ENCODE measurements at regions not wholly inside any gene's neighbourhood (a gene's known extent, or its start where the extent isn't known, plus 50 kb on each side); places are given as distances from the start of the nearest gene placed in this dataset.

DNA sequence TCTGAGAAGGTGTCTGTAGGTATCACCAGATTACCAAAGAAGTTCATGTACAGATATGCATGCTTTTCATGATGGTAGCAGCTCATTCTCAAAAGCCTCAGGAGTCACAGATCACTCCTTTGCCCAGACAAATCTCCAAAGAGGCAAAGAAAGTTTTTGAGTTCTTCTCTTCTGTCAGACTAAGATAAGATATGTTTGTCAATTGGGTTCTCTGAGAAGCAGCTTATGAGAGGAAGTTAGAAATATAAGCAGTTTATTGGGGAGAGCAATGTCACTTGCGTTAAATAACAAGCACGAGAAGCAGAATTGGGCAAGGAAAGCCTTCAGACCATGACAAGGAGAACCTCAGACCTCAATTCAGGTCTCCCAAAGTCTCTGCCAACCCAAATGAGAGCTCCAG, 219.2 kb upstream of the KLF4 start:
- no peak overlapping the region for H2AK5ac ChIP-seq (ENCODE audit: low read length)
- H3K4me1 ChIP-seq (ENCODE audit: control insufficient read depth in 1 of 2, insufficient read depth in 2 of 2, low read length in 2 of 2) = no peaks in the 10 kb centered on the region
- H3K27me3 ChIP-seq (ENCODE audit: insufficient read depth, low read length) = no peaks in the 10 kb centered on the region
- H2BK5ac ChIP-seq (ENCODE audit: low read depth, low read length, poor library complexity) = no peak overlapping the region
- no peak overlapping the region for H4K12ac ChIP-seq (ENCODE audit: low read depth, low read length)
- H2BK12ac ChIP-seq (ENCODE audit: low read length) = no peak overlapping the region
- no peak overlapping the region for H3K4ac ChIP-seq (ENCODE audit: low read depth, low read length)
- DNase-seq = peak in 1 of 2 donors; percentile 2
- H3K23ac ChIP-seq (ENCODE audit: low read length) = no peak overlapping the region
- no peak overlapping the region for H3K4me2 ChIP-seq (ENCODE audit: low read length)
- H3K9me3 ChIP-seq (ENCODE audit: insufficient read depth, low read depth, low read length) = no peaks in the 10 kb centered on the region
- no CpG with 5 or more reads among the region's 2 CpGs for WGBS (ENCODE audit: extremely low coverage, insufficient coverage, insufficient read length)
- no peak overlapping the region for H3K27ac ChIP-seq (ENCODE audit: low read depth, low read length)
- H3K36me3 ChIP-seq (ENCODE audit: control insufficient read depth in 1 of 2, insufficient read depth in 2 of 2, low read length in 2 of 2) = no peaks in the 10 kb centered on the region
- H4K91ac ChIP-seq (ENCODE audit: low read depth, low read length) = no peak overlapping the region
- no peak overlapping the region for H3K18ac ChIP-seq (ENCODE audit: low read length)
- no peak overlapping the region for H4K8ac ChIP-seq (ENCODE audit: low read depth, low read length)
- no peak overlapping the region for H3K4me3 ChIP-seq (ENCODE audit: low read depth, low read length)
- no peak overlapping the region for H3K14ac ChIP-seq (ENCODE audit: low read length)
- no peak overlapping the region for H2BK120ac ChIP-seq (ENCODE audit: insufficient read depth, low read length, poor library complexity)
- no peak overlapping the region for H2AFZ ChIP-seq (ENCODE audit: insufficient read depth, low read length, poor library complexity)
- H3K9ac ChIP-seq (ENCODE audit: low read length) = no peak overlapping the region
- H3K79me1 ChIP-seq (ENCODE audit: low read length) = no peaks in the 10 kb centered on the region
- H3K79me2 ChIP-seq (ENCODE audit: control insufficient read depth, insufficient read depth, low read length, poor library complexity) = no peaks in the 10 kb centered on the region

- Histone ChIP-seq H3K23ac (ENCODE audit: low read length) (no peak overlapping the region), H4K12ac (ENCODE audit: low read depth, low read length) (no peak overlapping the region), H4K91ac (ENCODE audit: low read depth, low read length) (no peak overlapping the region), H3K4me1 (ENCODE audit: control insufficient read depth in 1 of 2, insufficient read depth in 2 of 2, low read length in 2 of 2) (no peaks in the 10 kb centered on the region), H3K27me3 (ENCODE audit: insufficient read depth, low read length) (no peaks in the 10 kb centered on the region), H2BK12ac (ENCODE audit: low read length) (no peak overlapping the region), H3K4me2 (ENCODE audit: low read length) (no peak overlapping the region), H3K4me3 (ENCODE audit: low read depth, low read length) (no peak overlapping the region), H3K36me3 (ENCODE audit: control insufficient read depth in 1 of 2, insufficient read depth in 2 of 2, low read length in 2 of 2) (no peaks in the 10 kb centered on the region), H3K18ac (ENCODE audit: low read length) (no peak overlapping the region), H3K4ac (ENCODE audit: low read depth, low read length) (no peak overlapping the region), H3K79me1 (ENCODE audit: low read length) (no peaks in the 10 kb centered on the region), H3K79me2 (ENCODE audit: control insufficient read depth, insufficient read depth, low read length, poor library complexity) (no peaks in the 10 kb centered on the region), H4K8ac (ENCODE audit: low read depth, low read length) (no peak overlapping the region), H3K9ac (ENCODE audit: low read length) (no peak overlapping the region), H3K14ac (ENCODE audit: low read length) (no peak overlapping the region), H3K27ac (ENCODE audit: low read depth, low read length) (no peak overlapping the region), H2AFZ (ENCODE audit: insufficient read depth, low read length, poor library complexity) (no peak overlapping the region), H2AK5ac (ENCODE audit: low read length) (no peak overlapping the region), H3K9me3 (ENCODE audit: insufficient read depth, low read depth, low read length) (no peaks in the 10 kb centered on the region), H2BK5ac (ENCODE audit: low read depth, low read length, poor library complexity) (no peak overlapping the region), H2BK120ac (ENCODE audit: insufficient read depth, low read length, poor library complexity) (no peak overlapping the region)
- no CpG with 5 or more reads among the region's 7 CpGs for WGBS (ENCODE audit: extremely low coverage, insufficient coverage, insufficient read length)
- peak; percentile 12 to 52 for DNase-seq
Observed at GRCh38 chr9:107707915-107708441, 218.4 kb upstream of the KLF4 start.

DNA sequence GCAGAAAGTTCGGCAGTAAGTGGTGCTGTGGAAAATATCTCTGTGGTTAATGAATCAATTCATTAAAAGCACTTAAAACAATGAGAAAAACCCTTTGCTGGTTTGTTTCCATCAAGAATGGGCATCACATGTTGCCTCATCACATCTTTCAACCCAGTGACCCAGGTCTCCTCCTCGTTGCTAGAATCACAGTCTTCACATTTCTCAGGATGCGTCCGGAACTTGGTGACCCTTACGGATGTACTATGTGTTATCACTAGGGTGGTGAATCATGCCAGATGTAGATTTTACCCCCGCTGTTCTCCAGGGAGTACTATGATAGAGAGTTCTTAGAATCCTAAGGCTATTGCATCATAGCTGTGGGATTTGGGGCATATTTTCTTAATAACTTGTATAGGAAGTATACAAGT, 217.9 kb upstream of the KLF4 start:
- Histone ChIP-seq H3K4me2 (ENCODE audit: low read length) (no peak overlapping the region), H3K23ac (ENCODE audit: low read length) (no peak overlapping the region)
- WGBS (ENCODE audit: extremely low coverage, insufficient coverage, insufficient read length) = no CpG with 5 or more reads among the region's 6 CpGs

GRCh38 chr9:107706701-107707427, 217.3 kb upstream of the KLF4 start:
- H3K27ac ChIP-seq (ENCODE audit: low read depth, low read length) = no peak overlapping the region
- no peak for DNase-seq
- WGBS (ENCODE audit: extremely low coverage, insufficient coverage, insufficient read length) = no CpG with 5 or more reads among the region's 3 CpGs
- H2AK5ac ChIP-seq (ENCODE audit: low read length) = no peak overlapping the region
- no peak overlapping the region for H4K12ac ChIP-seq (ENCODE audit: low read depth, low read length)
- no peaks in the 10 kb centered on the region for H3K79me2 ChIP-seq (ENCODE audit: control insufficient read depth, insufficient read depth, low read length, poor library complexity)
- no peak overlapping the region for H3K4me3 ChIP-seq (ENCODE audit: low read depth, low read length)
- H3K36me3 ChIP-seq (ENCODE audit: control insufficient read depth in 1 of 2, insufficient read depth in 2 of 2, low read length in 2 of 2) = no peaks in the 10 kb centered on the region
- H3K9me3 ChIP-seq (ENCODE audit: insufficient read depth, low read depth, low read length) = no peaks in the 10 kb centered on the region
- H2BK12ac ChIP-seq (ENCODE audit: low read length) = no peak overlapping the region
- no peak overlapping the region for H3K4ac ChIP-seq (ENCODE audit: low read depth, low read length)
- no peak overlapping the region for H3K23ac ChIP-seq (ENCODE audit: low read length)
- H3K4me1 ChIP-seq (ENCODE audit: control insufficient read depth in 1 of 2, insufficient read depth in 2 of 2, low read length in 2 of 2) = no peaks in the 10 kb centered on the region
- no peak overlapping the region for H2AFZ ChIP-seq (ENCODE audit: insufficient read depth, low read length, poor library complexity)
- H3K18ac ChIP-seq (ENCODE audit: low read length) = no peak overlapping the region
- H3K9ac ChIP-seq (ENCODE audit: low read length) = no peak overlapping the region
- no peak overlapping the region for H4K91ac ChIP-seq (ENCODE audit: low read depth, low read length)
- no peak overlapping the region for H4K8ac ChIP-seq (ENCODE audit: low read depth, low read length)
- H3K79me1 ChIP-seq (ENCODE audit: low read length) = no peaks in the 10 kb centered on the region
- H2BK5ac ChIP-seq (ENCODE audit: low read depth, low read length, poor library complexity) = no peak overlapping the region
- no peak overlapping the region for H3K4me2 ChIP-seq (ENCODE audit: low read length)
- no peaks in the 10 kb centered on the region for H3K27me3 ChIP-seq (ENCODE audit: insufficient read depth, low read length)
- no peak overlapping the region for H2BK120ac ChIP-seq (ENCODE audit: insufficient read depth, low read length, poor library complexity)
- no peak overlapping the region for H3K14ac ChIP-seq (ENCODE audit: low read length)

More for the DNA sequence above, 217.9 kb upstream of the KLF4 start:
- H2AFZ ChIP-seq (ENCODE audit: insufficient read depth, low read length, poor library complexity) = no peak overlapping the region
- H3K4ac ChIP-seq (ENCODE audit: low read depth, low read length) = no peak overlapping the region
- H4K8ac ChIP-seq (ENCODE audit: low read depth, low read length) = no peak overlapping the region
- H3K9ac ChIP-seq (ENCODE audit: low read length) = no peak overlapping the region
- peak; percentile 54 to 70 for DNase-seq
- H3K9me3 ChIP-seq (ENCODE audit: insufficient read depth, low read depth, low read length) = no peaks in the 10 kb centered on the region
- no peaks in the 10 kb centered on the region for H3K79me1 ChIP-seq (ENCODE audit: low read length)
- no peaks in the 10 kb centered on the region for H3K79me2 ChIP-seq (ENCODE audit: control insufficient read depth, insufficient read depth, low read length, poor library complexity)
- H3K27me3 ChIP-seq (ENCODE audit: insufficient read depth, low read length) = no peaks in the 10 kb centered on the region
- H2AK5ac ChIP-seq (ENCODE audit: low read length) = no peak overlapping the region
- no peak overlapping the region for H4K91ac ChIP-seq (ENCODE audit: low read depth, low read length)
- H3K4me1 ChIP-seq (ENCODE audit: control insufficient read depth in 1 of 2, insufficient read depth in 2 of 2, low read length in 2 of 2) = no peaks in the 10 kb centered on the region
- no peaks in the 10 kb centered on the region for H3K36me3 ChIP-seq (ENCODE audit: control insufficient read depth in 1 of 2, insufficient read depth in 2 of 2, low read length in 2 of 2)
- H3K4me3 ChIP-seq (ENCODE audit: low read depth, low read length) = no peak overlapping the region
- H3K18ac ChIP-seq (ENCODE audit: low read length) = no peak overlapping the region
- H3K14ac ChIP-seq (ENCODE audit: low read length) = no peak overlapping the region
- H3K27ac ChIP-seq (ENCODE audit: low read depth, low read length) = no peak overlapping the region
- H2BK5ac ChIP-seq (ENCODE audit: low read depth, low read length, poor library complexity) = no peak overlapping the region
- no peak overlapping the region for H2BK12ac ChIP-seq (ENCODE audit: low read length)
- H2BK120ac ChIP-seq (ENCODE audit: insufficient read depth, low read length, poor library complexity) = no peak overlapping the region
- H4K12ac ChIP-seq (ENCODE audit: low read depth, low read length) = no peak overlapping the region
